OCI-LY1 (cell line): ENCODE measurements at regions not wholly inside any gene's neighbourhood (a gene's known extent, or its start where the extent isn't known, plus 50 kb on each side); places are given as distances from the start of the nearest gene placed in this dataset.

Experiments
- CTCF ChIP-seq: fragments of 200-600 bp; sonication (generic), shearing (Covaris generic); IDR thresholded peaks from 2 replicates; pipeline ENCODE4 v1.5.1; 2017; ENCODE audit warnings: mild to moderate bottlenecking, antibody characterized with exemption, low read length, moderate library complexity, mixed read lengths
- EZH2 ChIP-seq: fragments of 200-600 bp; sonication (generic), shearing (Covaris generic); IDR thresholded peaks from 2 replicates; pipeline ENCODE4 v1.8.0; 2017; ENCODE audit warnings: borderline replicate concordance, mixed run types, mild to moderate bottlenecking, antibody characterized with exemption, low read length, moderate library complexity, mixed read lengths

- TF ChIP-seq EZH2 = no peak
- no peak for TF ChIP-seq CTCF
These were observed 177.8 kb downstream of the GXYLT1 start for GRCh38 chr12:41966916-41967315.
